K562 (cell line): ENCODE measurements at regions not wholly inside any gene's neighbourhood (a gene's known extent, or its start where the extent isn't known, plus 50 kb on each side); places are given as distances from the start of the nearest gene placed in this dataset.

ENCODE experiments used
- ATAC-seq: fragments of 200-7000 bp; cut with Tn5 transposase; 3 replicates; pipeline ENCODE4 v1.9.1; 2020; ENCODE audit warnings: moderate library complexity
- BruUV-seq: library from RNA; stranded (reverse); fragments of 400-500 nt; replicated peaks from 2 replicates; lab custom pipeline; 2021; lab: Mats Ljungman, UMichigan
- CTCF ChIA-PET: fragments of 300-600 bp; formaldehyde crosslinking; extraction: SDS; loops from one replicate; lab custom pipeline; 2021; ENCODE audit warnings: low intra/inter-chr PET ratio; lab: Yijun Ruan, JAX
- POLR2A ChIA-PET: fragments of 300-600, 350-650 bp; sonication (Branson Sonifier 250); formaldehyde crosslinking; extraction: SDS; loops from one replicate; lab custom pipeline; 2021; ENCODE audit warnings: antibody characterized with exemption, inconsistent platforms; lab: Yijun Ruan, JAX
- DNase-seq, 4 experiments: peaks; one replicate each; pipeline versions ENCODE4 v3.0.0 to v3.0.0-alpha.2; 2011 to 2018; ENCODE audit warnings: low spot score in 3 of 4, mixed read lengths in 3 of 4; ENCODE audit errors: extremely low read depth in 1 of 4
- FAIRE-seq: peaks from 2 replicates; lab custom pipeline; 2011; peaks lifted over from hg19 to GRCh38; lab: Jason Lieb, UNC
- H2AFZ ChIP-seq: 2 replicates; pipeline ENCODE4 v1.6.0; 2011; ENCODE audit warnings: low read depth, low read length, control low read depth, inconsistent platforms
- H3K27ac ChIP-seq: fragments of 200-600 bp; 3 replicates; pipeline ENCODE4 v1.8.0; 2011; ENCODE audit warnings: low read depth, mild to moderate bottlenecking, control low read depth, inconsistent platforms, low read length, moderate library complexity, mixed read lengths; ENCODE audit errors: extremely low read depth
- H3K27me3 ChIP-seq, 2 experiments: fragments of 300-600 bp in 1 of 2; 2 replicates in 1 of 2; 3 replicates in 1 of 2; pipeline versions ENCODE4 v1.6.0 to v1.8.0; 2011; ENCODE audit warnings: inconsistent platforms in 2 of 2, low read length in 2 of 2, mild to moderate bottlenecking in 1 of 2, mixed read lengths in 1 of 2, moderate library complexity in 1 of 2; ENCODE audit not compliant: control insufficient read depth in 2 of 2, insufficient read depth in 2 of 2
- H3K36me3 ChIP-seq: fragments of 300-600 bp; 3 replicates; pipeline ENCODE4 v1.8.0; 2011; ENCODE audit warnings: mild to moderate bottlenecking, low read length, inconsistent platforms; ENCODE audit not compliant: control insufficient read depth, insufficient read depth
- H3K4me1 ChIP-seq, 2 experiments: fragments of 200-600 bp in 1 of 2; replicated peaks in 1 of 2; 2 replicates in 1 of 2; 3 replicates in 1 of 2; pipeline versions ENCODE4 v1.5.1 to v1.8.0; 2011; ENCODE audit warnings: inconsistent platforms in 2 of 2, low read length in 2 of 2, mild to moderate bottlenecking in 1 of 2, mixed read lengths in 1 of 2, moderate library complexity in 1 of 2; ENCODE audit not compliant: control insufficient read depth in 2 of 2, insufficient read depth in 2 of 2
- H3K4me2 ChIP-seq: 2 replicates; pipeline ENCODE4 v1.6.1; 2011; ENCODE audit warnings: low read length, control low read depth, inconsistent platforms, mixed read lengths; ENCODE audit not compliant: insufficient read depth
- H3K4me3 ChIP-seq: fragments of 200-600 bp; sonication (generic), shearing (Covaris generic); 2 replicates; pipeline ENCODE4 v1.5.1; 2016; ENCODE audit warnings: control low read depth, inconsistent platforms
- H3K79me2 ChIP-seq: fragments of 200-600 bp; 3 replicates; pipeline ENCODE4 v1.8.0; 2011; ENCODE audit warnings: low read length, inconsistent platforms; ENCODE audit not compliant: control insufficient read depth, insufficient read depth
- H3K9ac ChIP-seq, 2 experiments: 2 replicates each; pipeline versions ENCODE4 v1.6.0 to v1.6.1; 2011; ENCODE audit warnings: low read depth in 2 of 2, low read length in 2 of 2, control low read depth in 1 of 2, inconsistent platforms in 1 of 2, mild to moderate bottlenecking in 1 of 2, mixed read lengths in 1 of 2; ENCODE audit not compliant: insufficient read depth in 1 of 2
- H3K9me1 ChIP-seq: one replicate; pipeline ENCODE4 v1.6.0; 2011; ENCODE audit warnings: inconsistent platforms, mild to moderate bottlenecking, low read length, moderate library complexity; ENCODE audit not compliant: control insufficient read depth, insufficient read depth
- H3K9me3 ChIP-seq: replicated peaks from 2 replicates; pipeline ENCODE4 v1.5.1; 2011; ENCODE audit warnings: low read depth, low read length, inconsistent platforms; ENCODE audit not compliant: control insufficient read depth, insufficient read depth
- H4K20me1 ChIP-seq: replicated peaks from 2 replicates; pipeline ENCODE4 v1.6.1; 2011; ENCODE audit warnings: low read length, inconsistent platforms, mixed read lengths; ENCODE audit not compliant: control insufficient read depth, insufficient read depth
- BRD4 ChIP-seq: fragments of 200-600 bp; sonication (generic); IDR thresholded peaks from 2 replicates; pipeline ENCODE4 v1.6.1; 2017; ENCODE audit warnings: inconsistent platforms
- CC2D1A ChIP-seq: fragments of 450-650 bp; IDR thresholded peaks from 2 replicates; pipeline ENCODE4 v1.6.1; 2017; ENCODE audit warnings: mild to moderate bottlenecking
- GABPB2 ChIP-seq: fragments of 250-450 bp; sonication (Bioruptor Pico); conservative IDR thresholded peaks from 2 replicates; pipeline ENCODE4 v1.5.1; 2021; ENCODE audit warnings: mild to moderate bottlenecking
- HNRNPH1 ChIP-seq: fragments of 200-400 bp; formaldehyde crosslinking; optimal IDR thresholded peaks from 2 replicates; pipeline ENCODE3; 2017; ENCODE audit warnings: low read depth, mild to moderate bottlenecking, low read length, moderate library complexity
- IRF9 ChIP-seq: fragments of 450-650 bp; IDR thresholded peaks from 2 replicates; pipeline ENCODE4 v1.6.1; 2016; ENCODE audit warnings: missing biosample characterization, missing genetic modification characterization
- MAFF ChIP-seq: IDR thresholded peaks from 2 replicates; pipeline ENCODE4 v1.6.1; 2012; ENCODE audit warnings: low read length, improper control_type of control experiment
- MAX ChIP-seq: sonication (generic); formaldehyde crosslinking; IDR thresholded peaks from 2 replicates; pipeline ENCODE4 v1.9.0; 2022; ENCODE audit warnings: mild to moderate bottlenecking, missing genetic modification reagents
- MTA2 ChIP-seq: fragments of 450-650 bp; IDR thresholded peaks from 2 replicates; pipeline ENCODE4 v1.6.1; 2016; ENCODE audit warnings: low read depth
- NELFE ChIP-seq: IDR thresholded peaks from 2 replicates; pipeline ENCODE4 v1.6.1; 2011; ENCODE audit warnings: mild to moderate bottlenecking; ENCODE audit not compliant: insufficient read depth, insufficient read length
- RERE ChIP-seq: sonication (generic); formaldehyde crosslinking; IDR thresholded peaks from 2 replicates; pipeline ENCODE4 v1.8.0; 2023; ENCODE audit warnings: missing genetic modification reagents, mild to moderate bottlenecking, borderline replicate concordance
- ZNF184 ChIP-seq: sonication (generic); formaldehyde crosslinking; IDR thresholded peaks from 2 replicates; pipeline ENCODE4 v1.5.0; 2020; ENCODE audit warnings: missing genetic modification reagents
- ZNF316 ChIP-seq: fragments of 450-650 bp; IDR thresholded peaks from 2 replicates; pipeline ENCODE4 v1.6.1; 2016
- ZNF655 ChIP-seq: fragments of 250-450 bp; sonication (Bioruptor Pico); IDR thresholded peaks from 2 replicates; pipeline ENCODE4 v1.5.0; 2021
- ZNF79 ChIP-seq: fragments of 250-450 bp; sonication (Bioruptor Pico); IDR thresholded peaks from 2 replicates; pipeline ENCODE4 v1.4.0; 2020; ENCODE audit warnings: low read depth, mild to moderate bottlenecking, moderate library complexity
- whole genome bisulfite sequencing: fragments of 100-300 bp; shearing (Covaris generic); methylation state at CpG from one replicate; pipeline ENCODE4 v1.1.6; 2016; ENCODE audit warnings: low coverage, mixed read lengths; ENCODE audit not compliant: insufficient coverage; ENCODE audit errors: missing lambda C conversion rate; 5-methylcytosine and 5-hydroxymethylcytosine counted together
- in situ Hi-C: fragments of 300-500 bp; cut with MboI; formaldehyde crosslinking; loops from 4 replicates; pipeline ENCODE4 v1.15.0; 2018; ENCODE audit warnings: inconsistent platforms, mixed read lengths
- intact Hi-C: fragments of 100-400 bp; cut with micrococcal nuclease; formaldehyde crosslinking; loops from 2 replicates; pipeline ENCODE4 v1.14.2; 2022

GRCh38 chr17:79220201-79220712, 145.6 kb downstream of the ENGASE start:
- in situ Hi-C loops = no loop called here
- BruUV-seq = no TSS peak
- ATAC-seq = no peak
- TF ChIP-seq GABPB2 (no peak), NELFE (no peak), MAFF (no peak), ZNF79 (CRISPR knock-in tag) (no peak), HNRNPH1 (no peak), BRD4 (no peak), RERE (no peak), CC2D1A (no peak), MAX (CRISPR knock-in tag) (no peak), MTA2 (no peak), IRF9 (tag) (no peak), ZNF316 (no peak), ZNF184 (no peak), ZNF655 (no peak)

More at GRCh38 chr17:79220201-79220712, 145.6 kb downstream of the ENGASE start:
- no peak overlapping the region for H3K4me3 ChIP-seq
- peaks cover 4 to 70% of the 10 kb centered on the region in 2 experiments; a peak in 4 of 5 replicates for H3K27me3 ChIP-seq
- ChIA-PET POLR2A (no interaction called here), CTCF (no interaction called here)
- DNase-seq = no peak
- WGBS = 3% methylated on average over 14 of the region's 23 CpGs
- H3K79me2 ChIP-seq = no peaks in the 10 kb centered on the region
- no peak overlapping the region for H3K27ac ChIP-seq
- peaks cover 7% of the 10 kb centered on the region; the same call in 1 of the 2 replicates for H4K20me1 ChIP-seq
- FAIRE-seq = no peak
- peaks cover 0 to 7% of the 10 kb centered on the region in 2 experiments; a peak in 2 of 5 replicates for H3K4me1 ChIP-seq
- H3K9me3 ChIP-seq = no peaks in the 10 kb centered on the region
- no peaks in the 10 kb centered on the region for H3K36me3 ChIP-seq
- H3K4me2 ChIP-seq = no peak overlapping the region
- intact Hi-C loops = no loop called here
- no peak overlapping the region for H3K9ac ChIP-seq
- no peak overlapping the region for H2AFZ ChIP-seq
- no peaks in the 10 kb centered on the region for H3K9me1 ChIP-seq
